ENCODE measurements at regions not wholly inside any gene's neighbourhood (a gene's known extent, or its start where the extent isn't known, plus 50 kb on each side); places are given as distances from the start of the nearest gene placed in this dataset.

DNA sequence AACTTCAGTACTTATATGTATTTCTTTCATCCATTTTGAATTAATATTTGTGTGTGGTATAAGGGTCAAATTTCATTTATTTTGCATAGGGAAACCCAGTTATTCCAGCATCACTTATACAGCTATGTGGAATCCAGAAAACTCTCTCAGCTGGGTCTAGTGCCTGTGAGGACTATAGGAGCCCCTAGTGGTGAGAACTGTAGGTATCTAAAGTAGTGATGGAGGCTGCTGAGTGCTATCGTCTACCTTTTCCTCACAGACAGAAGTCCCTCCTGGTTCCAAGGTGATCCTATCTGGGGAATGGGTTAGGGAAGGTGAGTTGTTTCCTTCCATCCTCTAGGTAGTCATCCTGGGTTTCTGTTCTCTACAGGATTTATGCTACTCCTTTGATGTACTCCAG lies 352.0 kb upstream of the C1orf87 start:
- TF ChIP-seq, protein P1, sequence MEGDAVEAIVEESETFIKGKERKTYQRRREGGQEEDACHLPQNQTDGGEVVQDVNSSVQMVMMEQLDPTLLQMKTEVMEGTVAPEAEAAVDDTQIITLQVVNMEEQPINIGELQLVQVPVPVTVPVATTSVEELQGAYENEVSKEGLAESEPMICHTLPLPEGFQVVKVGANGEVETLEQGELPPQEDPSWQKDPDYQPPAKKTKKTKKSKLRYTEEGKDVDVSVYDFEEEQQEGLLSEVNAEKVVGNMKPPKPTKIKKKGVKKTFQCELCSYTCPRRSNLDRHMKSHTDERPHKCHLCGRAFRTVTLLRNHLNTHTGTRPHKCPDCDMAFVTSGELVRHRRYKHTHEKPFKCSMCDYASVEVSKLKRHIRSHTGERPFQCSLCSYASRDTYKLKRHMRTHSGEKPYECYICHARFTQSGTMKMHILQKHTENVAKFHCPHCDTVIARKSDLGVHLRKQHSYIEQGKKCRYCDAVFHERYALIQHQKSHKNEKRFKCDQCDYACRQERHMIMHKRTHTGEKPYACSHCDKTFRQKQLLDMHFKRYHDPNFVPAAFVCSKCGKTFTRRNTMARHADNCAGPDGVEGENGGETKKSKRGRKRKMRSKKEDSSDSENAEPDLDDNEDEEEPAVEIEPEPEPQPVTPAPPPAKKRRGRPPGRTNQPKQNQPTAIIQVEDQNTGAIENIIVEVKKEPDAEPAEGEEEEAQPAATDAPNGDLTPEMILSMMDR (IDR thresholded peaks at IDR 0.05; ENCODE audit: insufficient read depth, low read length, missing control alignments), result peak; percentile 34
- ChIA-PET CTCF (interaction anchor here (1.0 kb wide), 1 partner anchor 453 kb away, joined by 3 read pairs; no protein-coding TSS in a partner anchor), POLR2A (no interaction called here)
- DNase-seq (ENCODE audit: low read depth, low spot score), result no peak
- no peak overlapping the region for H3K4me3 ChIP-seq (ENCODE audit: low read depth, low read length)

- TF ChIP-seq, protein P1 (IDR thresholded peaks at IDR 0.05; ENCODE audit: insufficient read depth, low read length, missing control alignments), result no peak
- DNase-seq (ENCODE audit: low read depth, low spot score), result no peak
- ChIA-PET CTCF (interaction anchor here (0.9 kb wide), 1 partner anchor 22 kb away, joined by 3 read pairs; no protein-coding TSS in a partner anchor), POLR2A (no interaction called here)
- no peak overlapping the region for H3K4me3 ChIP-seq (ENCODE audit: low read depth, low read length)
These were observed 349.7 kb upstream of the C1orf87 start for GRCh38 chr1:60423146-60423780.

DNA sequence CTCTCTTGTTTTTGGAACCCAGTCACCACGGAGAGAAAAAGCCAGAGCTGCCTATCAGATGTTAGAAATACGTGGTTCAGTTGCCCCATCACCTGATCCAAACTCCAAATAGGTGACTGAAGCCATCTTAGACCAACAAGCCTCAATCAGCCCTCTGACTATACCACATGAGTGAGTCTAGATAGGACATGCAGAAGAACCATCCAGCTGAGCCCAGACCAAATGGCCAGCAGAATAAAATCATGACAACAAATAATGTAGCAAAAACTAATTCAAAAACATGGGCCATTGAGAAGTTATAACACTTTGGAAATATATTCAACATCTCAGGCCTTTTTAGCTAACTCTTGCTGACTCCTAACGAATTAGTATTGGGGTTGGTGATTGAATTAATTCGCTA lies 348.4 kb upstream of the C1orf87 start:
- H3K4me3 ChIP-seq (ENCODE audit: low read depth, low read length), result no peak overlapping the region
- POLR2A ChIA-PET, result no interaction called here

DNA sequence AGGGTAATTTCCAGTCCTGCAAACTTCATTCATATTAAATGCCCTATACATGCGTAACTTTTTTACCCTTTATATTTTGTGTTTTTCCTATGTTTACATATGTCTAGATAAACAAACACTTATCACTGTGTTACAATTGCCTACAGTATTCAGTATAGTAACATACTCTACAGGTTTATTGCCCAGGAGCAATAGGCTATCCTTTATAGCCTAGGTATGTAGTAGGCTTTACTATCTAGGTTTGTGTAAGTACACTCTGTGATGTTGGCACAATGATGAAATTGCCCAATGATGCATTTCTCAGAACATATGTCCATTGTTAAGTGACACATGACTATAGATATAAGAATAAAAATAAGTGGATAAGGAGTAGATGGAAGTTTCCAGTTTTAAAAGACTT lies 345.5 kb upstream of the C1orf87 start:
- TF ChIP-seq, protein P1 (IDR thresholded peaks at IDR 0.05; ENCODE audit: insufficient read depth, low read length, missing control alignments), result no peak
- POLR2A ChIA-PET, result no interaction called here
- no peak for DNase-seq (ENCODE audit: low read depth, low spot score)
- CTCF ChIA-PET, result no interaction called here
- no peak overlapping the region for H3K4me3 ChIP-seq (ENCODE audit: low read depth, low read length)

More for the DNA sequence above, 348.4 kb upstream of the C1orf87 start:
- CTCF ChIA-PET, result no interaction called here
- DNase-seq (ENCODE audit: low read depth, low spot score), result no peak
- TF ChIP-seq, protein P1 (IDR thresholded peaks at IDR 0.05; ENCODE audit: insufficient read depth, low read length, missing control alignments), result no peak

DNA sequence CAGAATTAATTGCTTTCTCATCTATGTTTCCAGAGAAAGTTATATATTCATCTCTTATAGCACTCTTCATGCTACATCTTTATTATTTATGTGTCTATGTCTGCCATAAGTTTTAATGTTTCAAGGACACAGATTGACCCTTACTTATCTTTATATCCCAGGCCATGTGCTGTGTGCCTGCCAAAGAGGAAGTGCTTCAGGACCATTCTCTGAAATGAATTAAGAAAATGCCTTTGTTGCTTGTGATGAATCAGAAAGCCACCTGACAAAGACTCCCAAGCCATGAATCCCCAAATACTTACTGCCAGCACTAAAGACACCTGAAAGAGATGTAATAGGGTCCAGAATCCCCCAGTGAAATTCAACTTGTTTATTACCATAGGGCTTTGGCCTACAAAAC lies 342.1 kb upstream of the C1orf87 start:
- no peak for DNase-seq (ENCODE audit: low read depth, low spot score)
- H3K4me3 ChIP-seq (ENCODE audit: low read depth, low read length), result no peak overlapping the region
- TF ChIP-seq, protein P1 (IDR thresholded peaks at IDR 0.05; ENCODE audit: insufficient read depth, low read length, missing control alignments), result no peak
- ChIA-PET POLR2A (no interaction called here), CTCF (no interaction called here)

GRCh38 chr1:60413091-60413490 lies 339.5 kb upstream of the C1orf87 start:
- TF ChIP-seq, protein P1 (IDR thresholded peaks at IDR 0.05; ENCODE audit: insufficient read depth, low read length, missing control alignments), result no peak
- ChIA-PET CTCF (no interaction called here), POLR2A (no interaction called here)
- DNase-seq (ENCODE audit: low read depth, low spot score), result no peak
- H3K4me3 ChIP-seq (ENCODE audit: low read depth, low read length), result no peak overlapping the region
